ENCODE measurements at regions not wholly inside any gene's neighbourhood (a gene's known extent, or its start where the extent isn't known, plus 50 kb on each side); places are given as distances from the start of the nearest gene placed in this dataset.

DNA sequence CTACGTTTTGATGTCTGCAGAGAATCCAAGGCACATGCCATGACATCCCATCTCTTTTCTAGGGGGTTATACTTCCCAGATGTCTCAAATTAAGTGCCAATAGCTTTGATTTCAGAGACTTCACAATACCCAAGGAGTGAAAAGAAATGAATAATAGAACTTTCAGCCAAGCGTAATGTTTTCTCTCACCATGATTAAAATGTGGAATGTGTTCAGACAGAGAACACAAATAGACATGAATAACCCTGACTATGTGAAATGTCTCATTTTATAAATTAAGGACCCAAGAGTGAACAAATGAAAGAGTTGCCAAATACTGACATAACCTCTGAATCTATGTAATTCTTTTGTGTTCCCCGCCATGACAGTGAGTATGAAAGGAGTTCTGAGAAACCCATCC lies 123.6 kb upstream of the GAP43 start:
- no peak overlapping the region for H3K4me3 ChIP-seq (replicated peaks; ENCODE audit: low read depth, low read length)
- TF ChIP-seq, protein P1, sequence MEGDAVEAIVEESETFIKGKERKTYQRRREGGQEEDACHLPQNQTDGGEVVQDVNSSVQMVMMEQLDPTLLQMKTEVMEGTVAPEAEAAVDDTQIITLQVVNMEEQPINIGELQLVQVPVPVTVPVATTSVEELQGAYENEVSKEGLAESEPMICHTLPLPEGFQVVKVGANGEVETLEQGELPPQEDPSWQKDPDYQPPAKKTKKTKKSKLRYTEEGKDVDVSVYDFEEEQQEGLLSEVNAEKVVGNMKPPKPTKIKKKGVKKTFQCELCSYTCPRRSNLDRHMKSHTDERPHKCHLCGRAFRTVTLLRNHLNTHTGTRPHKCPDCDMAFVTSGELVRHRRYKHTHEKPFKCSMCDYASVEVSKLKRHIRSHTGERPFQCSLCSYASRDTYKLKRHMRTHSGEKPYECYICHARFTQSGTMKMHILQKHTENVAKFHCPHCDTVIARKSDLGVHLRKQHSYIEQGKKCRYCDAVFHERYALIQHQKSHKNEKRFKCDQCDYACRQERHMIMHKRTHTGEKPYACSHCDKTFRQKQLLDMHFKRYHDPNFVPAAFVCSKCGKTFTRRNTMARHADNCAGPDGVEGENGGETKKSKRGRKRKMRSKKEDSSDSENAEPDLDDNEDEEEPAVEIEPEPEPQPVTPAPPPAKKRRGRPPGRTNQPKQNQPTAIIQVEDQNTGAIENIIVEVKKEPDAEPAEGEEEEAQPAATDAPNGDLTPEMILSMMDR (IDR thresholded peaks at IDR 0.05; ENCODE audit: low read depth, low read length, missing control alignments), result no peak
- DNase-seq (ENCODE audit: extremely low read depth, low read depth), result no peak

DNA sequence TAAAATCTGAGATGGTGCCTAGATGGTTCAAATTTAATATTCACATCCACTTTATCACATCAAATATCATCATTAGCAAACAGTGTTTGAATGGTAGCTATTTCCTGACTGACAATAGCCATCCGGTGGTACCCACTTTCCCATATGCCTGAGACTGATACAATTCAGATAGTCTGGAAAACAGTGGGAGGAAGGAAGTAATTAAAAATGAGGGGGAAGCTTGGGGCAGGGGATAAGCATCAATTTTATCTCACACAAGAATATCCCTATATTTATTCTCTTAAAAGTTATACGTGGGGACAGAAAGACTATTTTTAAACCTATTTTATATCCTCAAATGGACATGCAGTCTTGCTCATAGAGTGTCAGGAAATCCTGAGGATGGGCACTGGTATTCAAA lies 122.5 kb upstream of the GAP43 start:
- H3K4me3 ChIP-seq (replicated peaks; ENCODE audit: low read depth, low read length), result no peak overlapping the region
- DNase-seq (ENCODE audit: extremely low read depth, low read depth), result no peak
- TF ChIP-seq, protein P1 (IDR thresholded peaks at IDR 0.05; ENCODE audit: low read depth, low read length, missing control alignments), result no peak

DNA sequence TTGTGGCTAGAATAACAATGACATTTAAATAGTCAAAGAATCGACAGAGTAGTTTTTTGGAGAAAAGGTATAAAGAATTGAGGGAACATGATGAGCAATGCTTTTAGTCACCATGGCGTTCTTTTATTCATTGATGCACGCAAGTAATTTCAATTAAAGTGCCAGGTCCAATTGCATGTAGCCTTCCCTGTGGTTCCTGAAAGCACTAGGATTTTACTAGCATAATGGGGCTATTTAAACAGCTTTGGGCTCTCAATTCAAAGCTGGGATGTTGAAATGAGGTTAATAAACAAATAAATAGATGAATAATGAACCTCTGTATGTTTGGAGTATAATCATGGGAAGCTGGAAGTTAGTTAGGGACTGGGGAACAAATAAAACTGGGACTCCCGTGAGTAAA lies 121.2 kb upstream of the GAP43 start:
- H3K4me3 ChIP-seq (replicated peaks; ENCODE audit: low read depth, low read length), result no peak overlapping the region
- no peak for DNase-seq (ENCODE audit: extremely low read depth, low read depth)
- TF ChIP-seq, protein P1 (IDR thresholded peaks at IDR 0.05; ENCODE audit: low read depth, low read length, missing control alignments), result no peak

DNA sequence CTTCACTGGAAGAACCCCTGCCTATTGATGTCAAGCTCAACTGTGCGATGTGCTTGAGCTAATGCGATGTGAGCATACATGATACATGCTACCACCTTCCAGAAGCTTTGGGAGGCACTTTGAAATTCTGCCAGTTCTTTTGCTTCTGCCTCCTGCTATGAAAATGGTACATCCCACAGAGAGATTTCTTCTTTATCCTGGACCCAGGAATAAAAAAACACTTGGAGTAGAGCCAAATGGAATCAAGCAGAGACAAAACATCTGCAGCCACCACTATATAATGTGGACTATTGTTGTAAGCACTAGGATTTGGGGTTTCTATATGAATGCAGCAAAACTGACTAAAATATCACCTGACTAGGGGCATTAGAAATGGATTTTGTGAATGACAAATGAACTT lies 119.9 kb upstream of the GAP43 start:
- no peak overlapping the region for H3K4me3 ChIP-seq (replicated peaks; ENCODE audit: low read depth, low read length)
- no peak for DNase-seq (ENCODE audit: extremely low read depth, low read depth)
- TF ChIP-seq, protein P1 (IDR thresholded peaks at IDR 0.05; ENCODE audit: low read depth, low read length, missing control alignments), result no peak

DNA sequence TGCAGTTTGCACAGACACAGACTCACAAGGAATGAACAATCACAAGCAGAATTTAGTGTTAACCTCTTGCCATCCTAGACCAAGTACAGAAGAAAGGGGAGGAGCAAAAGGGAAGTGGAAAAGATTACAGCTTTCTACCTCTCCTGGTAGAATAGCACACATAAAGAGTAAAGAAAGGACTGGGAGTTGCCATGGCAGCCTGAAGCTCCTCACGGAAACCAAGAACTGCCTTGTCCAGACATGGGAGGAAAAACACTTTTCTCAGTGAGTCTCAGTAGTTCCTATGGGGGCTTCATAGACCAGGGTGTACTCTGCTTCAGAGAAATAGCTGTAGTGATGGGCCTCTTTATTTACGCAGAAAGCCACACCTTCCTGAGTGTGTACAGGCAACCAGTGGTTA lies 114.7 kb upstream of the GAP43 start:
- TF ChIP-seq, protein P1 (IDR thresholded peaks at IDR 0.05; ENCODE audit: low read depth, low read length, missing control alignments), result no peak
- H3K4me3 ChIP-seq (replicated peaks; ENCODE audit: low read depth, low read length), result no peak overlapping the region
- no peak for DNase-seq (ENCODE audit: extremely low read depth, low read depth)

DNA sequence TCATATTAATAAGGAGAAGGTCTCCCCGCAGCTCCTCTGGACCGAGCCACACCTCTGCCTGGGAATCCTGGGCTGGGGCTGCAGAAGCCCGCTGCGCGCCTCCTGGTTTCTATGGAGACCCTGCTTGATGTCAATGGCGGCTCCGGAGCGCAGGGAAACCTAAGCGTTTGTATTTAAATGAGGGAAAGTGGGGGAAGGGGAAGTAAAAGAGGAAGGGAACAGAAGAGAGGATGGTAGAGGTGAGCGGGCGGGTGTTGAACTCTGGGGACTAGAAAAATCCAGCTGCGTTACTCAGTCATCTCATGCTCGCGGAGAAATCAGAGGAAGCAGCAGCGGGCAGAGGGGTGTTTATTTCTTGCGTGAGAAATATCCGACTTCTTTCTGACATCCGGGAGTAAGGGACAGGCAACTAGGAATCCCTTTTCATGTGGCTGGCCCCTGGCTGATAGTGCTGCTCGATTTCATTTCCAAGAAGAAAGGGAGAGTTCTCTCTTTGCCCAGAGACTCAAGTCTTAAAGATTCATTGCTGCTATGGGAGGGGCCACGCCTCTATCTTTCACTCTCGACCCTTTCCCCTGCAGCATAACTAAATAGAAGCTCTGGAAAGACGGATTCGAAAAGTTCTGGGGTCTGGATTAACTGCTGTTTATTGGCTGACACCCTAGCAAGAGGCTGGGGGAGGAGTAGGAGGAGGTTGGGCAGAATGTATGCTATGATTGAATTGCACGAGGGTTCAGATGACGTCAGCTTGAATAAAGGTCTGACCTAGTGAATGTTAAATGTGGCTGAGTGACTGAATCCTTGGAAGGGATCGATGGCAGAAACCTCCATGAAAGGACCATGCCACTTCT lies 110.5 kb upstream of the GAP43 start:
- TF ChIP-seq, protein P1 (IDR thresholded peaks at IDR 0.05; ENCODE audit: low read depth, low read length, missing control alignments), result no peak
- peak overlapping the region; percentile 48 for H3K4me3 ChIP-seq (replicated peaks; ENCODE audit: low read depth, low read length)
- DNase-seq (ENCODE audit: extremely low read depth, low read depth), result peak; percentile 21
